Gastroesophageal sphincter (tissue), 4 donors: ENCODE measurements at regions not wholly inside any gene's neighbourhood (a gene's known extent, or its start where the extent isn't known, plus 50 kb on each side); places are given as distances from the start of the nearest gene placed in this dataset.

Source experiments
- ATAC-seq: fragments of 150-250 bp; one replicate; pipeline ENCODE4 v1.9.1; 2016; ENCODE audit warnings: mild to moderate bottlenecking, moderate library complexity
- H3K27ac ChIP-seq, 4 donors: fragments of 200-600 bp; sonication (generic) in 3 of 4; 1 replicate in 3 of 4; 2 replicates in 1 of 4; pipeline ENCODE4 v1.5.1; 2016 to 2019
- H3K27me3 ChIP-seq: fragments of 200-600 bp; sonication (generic); one replicate; pipeline ENCODE4 v1.5.1; 2019
- H3K36me3 ChIP-seq, 2 donors: fragments of 200-600 bp; sonication (generic); one replicate each; pipeline ENCODE4 v1.5.1; 2019; ENCODE audit warnings: control low read depth in 1 of 2
- H3K4me1 ChIP-seq, 3 donors: fragments of 200-600 bp; sonication (generic); 1 replicate in 2 of 3; 2 replicates in 1 of 3; pipeline ENCODE4 v1.5.1; 2016 to 2019; ENCODE audit warnings: control low read depth in 2 of 3
- H3K4me3 ChIP-seq, 2 donors: fragments of 200-600 bp; sonication (generic); one replicate each; pipeline ENCODE4 v1.5.1; 2019; ENCODE audit warnings: mild to moderate bottlenecking in 1 of 2, moderate library complexity in 1 of 2
- H3K9me3 ChIP-seq, 3 donors: fragments of 200-600 bp; sonication (generic); one replicate each; pipeline ENCODE4 v1.5.1; 2017 to 2019; ENCODE audit warnings: control low read depth in 2 of 3
- CTCF ChIP-seq, 4 experiments: fragments of 200-600 bp in 2 of 4; fragments of 450-650 bp in 2 of 4; sonication (generic) in 1 of 4; IDR thresholded peaks; one replicate each; pipeline ENCODE4 v1.5.1; 2017 to 2019; ENCODE audit warnings: antibody characterized with exemption in 4 of 4, mild to moderate bottlenecking in 2 of 4, moderate library complexity in 2 of 4
- EP300 ChIP-seq: sonication (generic); formaldehyde crosslinking; IDR thresholded peaks from one replicate; pipeline ENCODE4 v1.6.1; 2017; ENCODE audit warnings: antibody characterized with exemption, mild to moderate bottlenecking
- POLR2A ChIP-seq, 2 donors: fragments of 450-650 bp; IDR thresholded peaks; one replicate each; pipeline ENCODE4 v1.6.1; 2017; ENCODE audit warnings: antibody characterized with exemption in 2 of 2, mild to moderate bottlenecking in 2 of 2, moderate library complexity in 1 of 2
- POLR2AphosphoS5 ChIP-seq: sonication (generic); formaldehyde crosslinking; IDR thresholded peaks from one replicate; pipeline ENCODE4 v1.6.1; 2017; ENCODE audit warnings: antibody characterized with exemption
- WGBS, 2 donors: methylation state at CpG; one replicate each; pipeline ENCODE4 v1.1.5; 2018; ENCODE audit warnings: low coverage in 1 of 2; 5-methylcytosine and 5-hydroxymethylcytosine counted together

GRCh38 chr4:23388699-23389395 is 501.0 kb downstream of the PPARGC1A start:
- WGBS, 2 donors = 50 to 58% methylated on average over 1 to 2 of the region's 2 CpGs
- Histone ChIP-seq H3K9me3 (peaks cover 0 to 2% (median 0%) of the 10 kb centered on the region in 3 donors), H3K36me3 (no peaks in the 10 kb centered on the region), H3K4me1 (no peaks in the 10 kb centered on the region), H3K27me3 (no peaks in the 10 kb centered on the region), H3K4me3 (no peak overlapping the region), H3K27ac (no peak overlapping the region)
- no peak for ATAC-seq
- TF ChIP-seq POLR2A (IDR thresholded peaks at IDR 0.05) (no peak), EP300 (no peak), CTCF (IDR thresholded peaks at IDR 0.05) (no peak), POLR2AphosphoS5 (no peak)

GRCh38 chr4:23388255-23388654 is 501.6 kb downstream of the PPARGC1A start:
- no peak overlapping the region for H3K4me3 ChIP-seq
- 60 to 91% methylated on average over 6 of the region's 6 CpGs for WGBS, 2 donors
- no peaks in the 10 kb centered on the region for H3K36me3 ChIP-seq
- TF ChIP-seq EP300 (no peak), CTCF (IDR thresholded peaks at IDR 0.05) (no peak), POLR2AphosphoS5 (no peak), POLR2A (IDR thresholded peaks at IDR 0.05) (no peak)
- no peak overlapping the region for H3K27ac ChIP-seq
- H3K4me1 ChIP-seq = no peaks in the 10 kb centered on the region
- no peak for ATAC-seq
- no peaks in the 10 kb centered on the region for H3K9me3 ChIP-seq
- H3K27me3 ChIP-seq = no peaks in the 10 kb centered on the region

- ATAC-seq = no peak
- 83 to 100% methylated on average over 1 of the region's 2 CpGs for WGBS, 2 donors
- Histone ChIP-seq H3K27ac (no peak overlapping the region), H3K36me3 (no peaks in the 10 kb centered on the region), H3K4me3 (no peak overlapping the region), H3K27me3 (no peaks in the 10 kb centered on the region), H3K9me3 (no peaks in the 10 kb centered on the region), H3K4me1 (no peaks in the 10 kb centered on the region)
- no peak for TF ChIP-seq CTCF (IDR thresholded peaks at IDR 0.05)
Observed at GRCh38 chr4:23384741-23385140, 505.1 kb downstream of the PPARGC1A start.

- Histone ChIP-seq H3K27ac (no peak overlapping the region), H3K36me3 (no peaks in the 10 kb centered on the region), H3K9me3 (peaks cover 0 to 3% (median 0%) of the 10 kb centered on the region in 3 donors), H3K27me3 (no peaks in the 10 kb centered on the region), H3K4me1 (no peaks in the 10 kb centered on the region), H3K4me3 (no peak overlapping the region)
- no peak for ATAC-seq
- TF ChIP-seq POLR2AphosphoS5 (no peak), POLR2A (IDR thresholded peaks at IDR 0.05) (no peak), EP300 (no peak), CTCF (IDR thresholded peaks at IDR 0.05) (no peak)
Observed at GRCh38 chr4:23382879-23383278, 507.0 kb downstream of the PPARGC1A start.

- Histone ChIP-seq H3K36me3 (no peaks in the 10 kb centered on the region), H3K27ac (peak overlapping the region in 1 of 4 donors; percentile 35), H3K9me3 (peaks cover 0 to 3% (median 0%) of the 10 kb centered on the region in 3 donors), H3K4me3 (no peak overlapping the region), H3K27me3 (no peaks in the 10 kb centered on the region), H3K4me1 (peaks cover 0 to 7% (median 0%) of the 10 kb centered on the region in 3 donors)
- TF ChIP-seq EP300 (no peak), CTCF (IDR thresholded peaks at IDR 0.05) (no peak), POLR2AphosphoS5 (no peak), POLR2A (IDR thresholded peaks at IDR 0.05) (no peak)
- ATAC-seq = no peak
- WGBS, 2 donors = 37 to 60% methylated on average over 3 to 4 of the region's 4 CpGs
Observed at GRCh38 chr4:23374259-23374658, 515.6 kb downstream of the PPARGC1A start.
